Activated CD4-positive, alpha-beta T cell treated with anti-CD3 and anti-CD28 coated beads, Interleukin-2, amount 50 U/mL, for 48 hours (primary cell): ENCODE measurements at regions not wholly inside any gene's neighbourhood (a gene's known extent, or its start where the extent isn't known, plus 50 kb on each side); places are given as distances from the start of the nearest gene placed in this dataset.
"Not testable (repeated sequence)": the region's sequence is repeated elsewhere in the genome, so short reads cannot be mapped to it uniquely, and the experiment has no call there.

Experiments
- DNase-seq, 2 experiments: peaks; one replicate each; pipeline ENCODE4 v3.0.0-alpha.2; 2020

DNA sequence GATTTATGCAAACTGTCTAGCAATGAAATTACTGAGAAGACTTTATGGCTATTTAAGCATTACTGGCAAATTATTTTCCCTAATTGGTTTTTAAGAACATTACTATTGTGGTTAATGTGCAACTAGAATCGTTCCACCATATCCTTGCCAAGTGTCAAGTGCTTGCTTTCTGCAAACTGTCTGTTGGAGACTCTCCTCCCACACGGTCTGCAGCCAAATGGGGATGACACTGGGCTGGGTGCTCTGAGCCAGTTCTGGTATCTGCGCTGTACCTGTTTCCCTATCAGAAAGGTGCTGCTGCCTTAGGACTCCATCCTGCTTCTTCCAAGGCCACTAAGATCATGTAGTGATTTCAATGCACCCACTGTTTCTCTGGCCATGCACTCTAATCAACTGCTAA, 110.4 kb downstream of the RAMP3 start:
- no peak for DNase-seq

DNA sequence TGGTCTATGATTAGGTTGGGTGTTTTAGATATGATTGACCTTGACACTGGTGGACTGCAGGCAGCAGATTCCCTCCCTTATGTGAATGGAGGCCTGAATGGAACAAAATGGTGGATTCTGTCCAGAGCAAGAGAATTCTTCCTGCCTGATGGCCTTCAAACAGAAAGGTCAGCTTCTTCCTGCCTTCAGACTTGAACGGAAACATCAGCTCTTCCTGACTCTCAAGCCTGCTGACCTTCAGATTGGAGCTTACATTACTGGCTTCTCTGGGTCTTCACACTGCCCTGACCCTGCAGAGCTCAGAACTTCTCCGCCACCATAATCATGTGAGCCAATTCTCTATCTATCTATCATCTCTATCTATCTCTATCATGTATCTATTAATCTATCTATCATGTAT, 111.6 kb downstream of the RAMP3 start:
- no peak for DNase-seq

DNA sequence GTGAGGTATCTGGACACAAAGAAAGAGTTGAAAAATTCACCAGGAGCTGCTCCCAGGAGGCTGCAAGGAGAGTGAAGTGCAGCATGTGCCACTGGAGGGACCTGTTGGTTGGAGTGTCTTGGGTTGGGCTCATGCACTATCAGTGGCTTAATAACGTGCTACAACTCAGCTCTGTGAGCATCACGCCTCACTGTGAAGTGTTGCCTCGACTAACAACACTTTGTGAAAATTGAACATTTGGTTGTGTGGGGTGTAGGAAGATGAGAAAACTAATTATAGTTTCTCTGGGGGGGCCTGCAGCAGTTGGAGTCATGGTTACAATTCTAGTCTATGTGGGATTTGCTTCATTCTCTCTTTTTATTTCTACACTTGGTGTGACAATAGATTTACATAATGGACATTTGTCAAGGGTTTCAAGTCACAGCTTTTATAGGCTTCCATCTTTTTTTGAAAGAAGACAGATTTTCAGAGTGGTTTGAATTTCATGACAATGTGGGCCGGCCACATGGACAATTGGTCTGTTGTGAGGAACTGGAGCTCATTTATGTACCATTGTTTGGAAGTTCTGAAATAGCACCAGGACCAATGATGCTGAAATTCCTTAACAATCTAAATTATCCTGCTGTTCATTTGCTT, 121.3 kb downstream of the RAMP3 start:
- no peak for DNase-seq

DNA sequence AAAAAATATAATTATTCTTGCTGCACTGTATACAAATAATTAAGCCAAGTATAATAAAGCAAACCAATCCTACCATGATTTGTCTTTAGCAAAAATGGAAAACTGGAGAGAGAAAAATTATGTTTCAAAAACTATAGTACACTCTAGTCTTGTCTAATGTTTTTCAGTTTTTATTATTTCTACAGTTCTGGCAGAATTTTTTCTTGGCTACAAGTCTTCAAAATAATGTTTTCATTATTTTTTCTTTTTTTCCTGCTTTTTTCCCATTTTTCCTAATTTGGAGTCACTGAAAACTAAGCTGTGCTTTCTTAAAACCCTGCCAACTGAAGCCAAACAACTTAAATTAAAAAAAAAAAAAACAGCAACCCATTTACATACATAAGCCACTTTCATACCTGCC, 132.0 kb downstream of the RAMP3 start:
- not testable (repeated sequence) for DNase-seq

DNA sequence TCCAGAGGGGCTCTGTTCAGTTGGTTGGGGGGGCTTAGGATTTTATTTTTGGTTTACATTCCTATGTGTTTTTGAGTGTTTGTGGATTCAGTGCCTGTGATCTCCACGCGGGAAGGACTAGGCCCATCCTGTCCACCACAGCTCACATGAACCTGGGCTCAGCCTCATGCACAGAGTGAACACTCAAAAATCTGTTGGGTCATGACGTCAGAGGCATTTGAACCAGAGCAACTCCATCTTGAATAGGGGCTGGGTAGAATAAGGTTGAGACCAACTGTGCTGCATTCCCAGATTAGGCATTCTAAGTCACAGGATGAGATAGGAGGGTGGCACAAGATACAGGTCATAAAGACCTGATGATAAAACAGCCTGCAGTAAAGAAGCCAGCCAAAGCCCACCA, 133.3 kb downstream of the RAMP3 start:
- no peak for DNase-seq

DNA sequence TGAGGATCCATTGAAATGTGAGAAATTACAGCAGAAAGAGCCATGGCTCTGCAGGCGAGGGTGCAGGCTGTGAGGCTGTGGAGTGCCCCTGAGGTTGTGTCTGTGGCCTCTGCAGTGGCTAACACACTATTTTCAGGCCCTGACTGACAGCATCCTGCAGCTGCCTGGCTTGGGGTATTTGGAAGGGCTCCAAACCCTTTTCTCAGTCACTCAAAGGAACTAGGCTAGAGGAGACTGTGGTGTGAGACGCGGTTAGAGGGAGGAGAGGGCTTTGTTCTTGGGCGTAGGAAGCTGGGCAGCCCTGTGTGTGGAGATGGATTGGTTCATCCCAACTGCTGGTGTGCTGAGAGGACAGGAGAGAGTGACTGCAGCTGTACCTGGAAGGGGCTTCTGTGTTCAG, 134.9 kb downstream of the RAMP3 start:
- no peak for DNase-seq

DNA sequence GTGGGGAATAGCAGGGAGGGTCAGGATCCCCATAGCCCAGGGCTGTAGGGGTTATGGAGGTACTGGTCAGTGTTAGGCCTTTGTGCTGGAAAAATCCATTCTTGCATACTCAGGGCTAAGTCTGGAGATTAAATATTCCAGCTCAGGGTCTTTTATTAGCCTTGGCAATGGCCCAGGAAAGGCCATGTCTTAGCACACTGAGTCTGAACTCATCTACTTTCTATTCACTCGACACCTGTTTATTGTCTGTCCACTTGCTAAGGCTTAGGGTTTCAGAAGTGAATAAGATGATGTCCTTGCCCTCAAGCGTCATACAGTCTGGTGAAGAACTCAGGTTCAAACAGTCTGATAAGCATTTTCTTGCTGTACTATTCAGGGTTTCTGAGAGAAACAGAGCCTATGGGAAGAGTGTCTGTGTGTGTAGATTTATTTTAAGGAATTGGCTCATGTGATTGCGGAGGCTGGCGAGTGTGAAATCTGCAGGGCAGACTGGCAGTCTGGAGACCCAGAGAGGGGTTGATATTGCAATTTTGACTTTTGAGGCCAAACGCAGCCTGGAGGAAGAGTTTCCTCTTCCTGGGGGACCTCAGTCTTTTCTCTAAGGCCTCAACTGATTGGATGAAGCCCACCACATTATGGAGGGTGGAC, 135.8 kb downstream of the RAMP3 start:
- no peak for DNase-seq

DNA sequence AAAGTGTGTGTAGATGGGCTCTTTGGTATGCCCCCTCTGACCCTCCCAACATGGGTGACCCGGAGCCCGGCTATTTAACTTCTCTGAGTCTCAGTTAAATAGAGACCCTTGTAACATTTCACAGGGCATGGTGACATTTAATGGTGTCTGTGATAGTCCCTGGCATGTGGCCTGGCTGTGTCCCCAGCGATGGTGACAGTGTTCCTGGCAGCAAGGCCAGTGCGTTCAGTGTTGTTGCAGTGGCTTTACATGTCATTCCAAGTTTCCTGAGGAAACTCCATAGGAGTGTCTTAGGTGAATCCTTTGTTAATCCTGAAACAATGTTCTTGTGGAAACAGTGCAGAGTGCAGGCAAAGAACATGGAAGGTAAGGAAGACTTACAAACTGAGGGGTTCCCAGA, 137.0 kb downstream of the RAMP3 start:
- no peak for DNase-seq

DNA sequence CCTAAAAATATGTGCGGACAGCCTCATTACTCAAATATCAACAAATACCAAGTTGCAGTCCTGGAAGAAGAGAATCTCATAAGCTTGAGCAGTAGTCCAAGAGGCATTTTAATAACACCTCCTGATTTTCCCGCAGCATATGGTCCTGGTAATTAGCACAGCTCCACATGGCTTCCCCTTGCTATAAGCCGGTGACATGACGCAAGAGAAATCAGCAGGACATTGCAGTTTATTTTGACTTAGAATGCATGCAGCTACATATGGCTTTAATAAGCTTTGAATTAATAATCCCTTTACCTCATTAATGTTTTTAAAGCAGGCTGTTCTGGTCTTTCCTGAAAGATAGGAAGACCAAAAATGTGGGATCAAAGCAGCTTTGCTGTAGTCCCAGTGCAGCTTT, 137.6 kb downstream of the RAMP3 start:
- DNase-seq: no peak

DNA sequence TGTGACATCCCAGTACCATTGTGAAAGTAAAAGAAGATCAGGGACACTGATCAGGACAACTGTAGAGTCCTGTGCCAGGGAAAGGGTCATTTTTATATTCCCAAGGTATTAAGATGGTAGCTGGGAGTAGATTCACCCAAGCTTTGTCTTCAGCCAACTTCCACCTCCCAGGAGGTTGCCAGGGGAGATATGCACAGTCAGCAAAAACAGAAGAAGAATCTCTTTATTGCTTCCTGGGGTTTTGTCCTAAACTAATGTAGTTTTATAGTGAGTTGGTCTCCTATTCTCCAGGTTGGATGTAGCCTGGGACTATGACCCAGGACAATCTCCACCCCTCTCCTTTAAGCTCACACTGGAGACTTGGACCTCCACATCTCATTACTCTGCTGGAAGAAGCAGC, 139.2 kb downstream of the RAMP3 start:
- no peak for DNase-seq

DNA sequence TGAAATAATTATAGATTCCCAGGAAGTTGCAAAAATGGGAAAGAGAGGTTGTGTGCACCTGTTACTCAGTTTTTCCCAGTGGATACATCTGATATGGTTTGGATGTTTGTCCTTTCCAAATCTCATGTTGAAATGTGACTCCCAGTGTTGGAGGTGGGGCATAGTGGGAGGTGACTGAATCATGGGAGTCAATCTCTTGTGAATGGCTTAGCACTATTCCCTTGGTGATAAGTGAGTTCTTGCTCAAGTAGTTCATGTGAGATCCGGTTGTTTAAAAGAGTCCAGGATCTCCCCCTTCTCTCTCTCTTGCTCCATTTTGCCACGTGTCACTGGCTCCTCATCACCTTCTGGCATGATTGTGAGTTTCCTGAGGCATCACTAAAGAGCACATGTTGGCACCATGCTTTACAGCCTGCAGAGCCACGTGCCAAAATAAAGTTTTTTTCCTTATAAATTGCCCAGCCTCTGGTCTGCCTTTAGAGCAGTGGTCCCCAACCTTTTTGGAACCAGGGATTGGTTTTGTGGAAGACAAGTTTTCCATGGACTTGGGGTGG, 149.2 kb downstream of the RAMP3 start:
- DNase-seq: no peak

DNA sequence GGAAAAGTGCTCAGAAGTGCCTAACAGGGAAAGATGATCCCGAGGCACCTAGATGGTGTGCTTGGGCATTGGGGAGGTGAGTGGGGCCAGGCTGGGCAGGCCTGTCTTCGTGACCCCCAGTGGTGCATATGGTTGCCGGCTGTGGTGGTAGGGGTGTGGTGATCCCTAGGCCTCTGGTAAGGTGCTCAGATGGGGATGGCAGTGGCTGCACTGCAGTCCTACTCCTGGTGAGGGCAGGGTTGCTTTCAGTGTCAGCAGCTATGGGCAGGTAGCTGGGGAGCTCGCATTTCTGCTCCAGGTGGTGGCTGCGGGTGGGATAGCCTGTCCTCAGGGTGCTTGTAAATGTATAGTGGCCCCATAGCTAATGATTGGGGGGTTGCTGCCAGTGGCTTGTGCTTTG, 154.0 kb downstream of the RAMP3 start:
- no peak for DNase-seq

DNA sequence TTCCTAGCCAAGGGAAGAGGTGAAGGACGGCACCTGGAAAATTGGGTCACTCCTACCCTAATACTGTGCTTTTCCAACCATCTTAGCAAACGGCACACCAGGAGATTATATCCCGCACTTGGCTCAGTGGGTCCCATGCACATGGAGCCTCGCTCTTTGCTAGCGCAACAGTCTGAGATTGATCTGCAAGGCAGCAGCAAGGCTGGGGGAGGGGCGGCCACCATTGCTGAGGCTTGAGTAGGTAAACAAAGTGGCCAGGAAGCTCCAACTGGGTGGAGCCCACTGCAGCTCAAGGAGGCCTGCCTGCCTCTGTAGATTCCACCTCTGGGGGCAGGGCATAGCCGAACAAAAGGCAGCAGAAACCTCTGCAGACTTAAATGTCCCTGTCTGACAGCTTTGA, 157.9 kb downstream of the RAMP3 start:
- DNase-seq: not testable (repeated sequence)

DNA sequence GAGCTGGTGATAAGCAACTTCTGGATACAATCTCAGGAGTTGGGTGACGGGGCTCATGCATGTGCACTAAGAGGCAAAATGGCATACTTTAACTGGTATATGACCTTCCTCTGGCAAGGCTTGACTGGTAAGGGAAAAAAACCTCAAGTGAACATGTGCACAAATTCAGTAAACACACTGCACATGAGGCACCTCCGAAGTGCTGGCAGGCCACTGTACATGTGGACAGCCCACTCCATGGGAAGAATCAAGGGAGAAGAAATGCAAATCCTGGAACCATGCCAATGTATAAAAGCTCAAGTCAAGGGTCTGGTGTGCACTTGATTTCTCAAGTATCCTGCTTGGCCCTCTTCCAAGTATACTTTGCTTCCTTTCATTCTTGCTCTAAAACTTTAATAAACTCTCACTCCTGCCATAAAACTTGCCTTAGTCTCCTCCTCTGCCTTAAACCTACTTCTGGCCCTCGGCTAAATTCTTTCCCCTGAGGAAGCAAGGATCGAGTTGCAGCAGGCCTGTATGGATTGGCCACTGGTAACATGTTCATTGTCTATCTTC, 167.2 kb downstream of the RAMP3 start:
- DNase-seq: no peak

DNA sequence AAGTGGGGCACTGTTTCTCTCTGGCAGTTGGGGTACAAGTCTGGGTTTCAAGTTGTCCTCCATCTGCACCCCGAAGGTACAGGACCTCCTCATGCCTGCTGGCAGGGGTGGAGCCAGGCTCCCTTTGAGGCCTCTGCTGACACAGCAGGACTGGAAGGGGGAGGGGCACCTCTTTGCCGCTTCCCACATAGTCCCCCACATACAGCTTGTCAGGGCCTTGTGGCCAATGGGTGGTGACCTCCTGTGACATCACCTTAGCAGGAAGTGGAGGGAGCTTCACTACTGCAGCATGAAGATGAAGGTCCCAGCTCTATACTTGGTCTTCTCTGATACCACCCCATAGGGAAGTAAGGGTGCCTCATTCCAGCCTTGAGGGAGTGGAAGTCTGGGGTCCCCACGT, 167.8 kb downstream of the RAMP3 start:
- no peak for DNase-seq

DNA sequence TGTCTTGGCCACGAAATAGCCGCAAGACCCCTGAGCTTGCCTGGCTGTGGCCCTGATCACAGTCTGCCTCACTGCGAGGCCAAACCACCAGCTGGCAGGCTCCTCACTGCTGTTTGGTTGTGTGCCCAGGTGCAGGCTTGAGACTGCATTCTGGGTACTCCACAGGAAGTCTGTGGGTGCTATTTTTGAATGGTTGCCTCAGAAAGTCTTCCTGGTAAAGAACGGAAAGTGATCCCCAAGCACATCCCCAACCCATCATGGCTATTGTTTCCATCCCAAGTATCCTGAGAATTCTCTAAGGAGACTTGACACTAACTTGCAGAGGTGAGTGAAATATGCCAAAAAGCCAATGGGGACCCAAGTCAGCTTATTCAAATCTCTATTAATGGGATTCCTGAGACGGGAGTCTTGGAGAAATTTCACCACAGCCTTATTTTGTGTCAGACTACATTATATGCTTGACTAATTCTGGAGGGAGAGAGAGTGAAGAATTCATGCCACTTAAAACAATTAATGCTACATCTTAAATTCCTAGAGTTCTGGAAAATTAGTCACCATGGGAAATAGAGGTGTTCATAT, 170.9 kb downstream of the RAMP3 start:
- DNase-seq: no peak

DNA sequence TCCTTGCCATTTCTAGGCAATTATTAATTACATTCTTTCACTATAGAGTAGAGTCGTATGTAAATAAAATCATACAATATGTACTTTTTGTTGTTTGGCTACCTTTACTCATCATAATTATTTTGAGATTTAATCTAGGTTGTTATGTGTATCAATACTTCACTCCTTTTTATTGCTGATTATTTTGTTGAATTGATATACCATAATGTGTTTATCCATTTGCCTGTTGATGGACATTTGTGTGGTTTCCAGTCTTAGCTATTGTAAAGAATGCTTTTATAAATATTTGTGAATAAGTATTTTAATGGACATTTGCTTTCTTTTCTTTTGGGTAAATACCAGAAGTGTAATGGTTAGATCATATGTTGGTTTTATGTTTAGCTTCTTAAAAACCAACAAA, 174.0 kb downstream of the RAMP3 start:
- no peak for DNase-seq

DNA sequence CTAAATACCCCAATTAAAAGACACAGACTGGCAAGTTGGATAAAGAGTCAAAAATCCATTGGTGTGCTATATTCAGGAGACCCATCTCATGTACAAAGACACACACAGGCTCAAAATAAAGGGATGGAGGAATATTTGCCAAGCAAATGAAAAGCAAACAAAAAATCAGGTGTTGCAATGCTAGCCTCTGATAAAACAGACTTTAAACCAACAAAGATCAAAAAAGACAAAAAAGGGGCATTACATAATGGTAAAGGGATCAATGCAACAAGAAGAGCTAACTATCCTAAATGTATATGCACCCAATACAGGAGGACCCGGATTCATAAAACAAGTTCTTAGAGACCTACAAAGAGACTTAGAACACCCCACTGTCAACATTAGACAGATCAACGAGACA, 177.4 kb downstream of the RAMP3 start:
- not testable (repeated sequence) for DNase-seq

DNA sequence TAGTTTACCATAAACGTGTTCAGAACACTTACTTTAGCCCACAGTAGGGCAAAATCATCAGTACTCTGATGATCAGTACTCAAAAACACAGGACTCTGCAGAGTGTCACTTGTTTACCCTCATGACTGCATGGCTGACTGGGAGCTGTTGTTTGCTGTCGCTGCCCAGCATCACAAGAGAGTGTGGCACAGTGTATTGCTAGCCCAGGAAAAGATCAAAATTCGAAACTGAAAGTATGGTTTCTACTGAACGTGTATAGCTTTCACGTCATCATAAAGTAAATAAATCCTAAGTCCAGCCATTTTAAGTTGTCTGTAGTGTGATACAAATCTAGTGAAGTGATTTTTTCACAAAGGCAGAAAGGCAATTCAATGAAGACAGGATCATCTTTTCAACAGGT, 184.6 kb downstream of the RAMP3 start:
- DNase-seq: no peak

DNA sequence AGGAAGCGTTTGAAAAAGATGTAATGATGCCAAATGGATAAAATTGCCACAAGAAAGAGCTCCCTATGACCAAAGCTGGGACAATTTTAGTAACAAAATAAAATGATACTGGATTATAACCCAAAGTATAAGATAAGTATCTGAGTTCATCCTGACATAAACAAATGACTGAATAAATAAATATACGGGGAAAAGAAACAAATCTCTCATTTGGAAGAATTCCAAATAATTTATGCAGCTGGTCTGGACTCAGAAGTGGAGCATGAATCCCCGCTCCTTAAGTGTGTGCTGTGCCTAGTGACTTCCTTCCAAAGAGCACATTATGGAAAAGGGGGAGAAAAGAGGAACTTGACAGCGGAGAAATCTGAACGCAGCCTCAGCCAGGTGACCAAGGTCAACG, 186.2 kb downstream of the RAMP3 start:
- DNase-seq: no peak

DNA sequence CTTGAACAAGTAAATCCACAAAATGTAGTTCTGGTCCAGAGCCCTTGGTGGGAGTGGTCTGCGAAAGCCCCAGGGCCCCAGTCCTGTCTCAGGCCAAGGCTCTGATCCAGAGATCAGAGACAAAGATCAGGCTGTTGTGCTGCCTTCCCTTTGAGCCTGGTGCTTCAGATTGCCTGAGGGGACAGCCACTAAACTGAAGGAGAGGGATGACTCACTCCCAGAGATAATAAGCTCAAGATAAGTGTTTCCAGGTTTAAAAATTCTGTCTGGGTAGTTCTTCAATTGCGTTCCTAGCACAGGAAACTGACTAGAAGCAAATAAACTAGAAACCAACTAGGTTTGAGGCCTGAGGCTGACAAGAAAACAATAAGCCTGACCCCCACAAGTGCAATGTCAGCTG, 190.2 kb downstream of the RAMP3 start:
- DNase-seq: no peak

DNA sequence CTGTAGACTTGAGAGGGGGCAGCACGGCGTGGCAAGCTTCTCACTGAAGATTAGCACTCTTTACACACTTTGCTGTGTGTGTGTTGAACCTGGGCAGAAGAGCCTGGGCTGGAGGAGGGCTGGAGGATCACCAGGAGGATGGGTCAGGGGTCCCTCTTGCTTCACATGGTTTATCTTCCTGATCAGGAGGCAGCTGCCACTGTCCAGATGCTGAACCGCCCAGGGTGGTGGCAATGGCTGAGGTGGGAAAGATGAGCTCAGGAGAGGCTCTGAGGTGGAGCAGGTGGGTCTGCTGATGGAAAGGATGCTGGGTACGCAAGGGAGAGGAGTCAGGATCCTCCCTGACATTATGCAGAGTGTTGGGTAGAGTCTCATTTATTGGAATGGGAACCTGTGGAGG, 191.5 kb downstream of the RAMP3 start:
- no peak for DNase-seq

DNA sequence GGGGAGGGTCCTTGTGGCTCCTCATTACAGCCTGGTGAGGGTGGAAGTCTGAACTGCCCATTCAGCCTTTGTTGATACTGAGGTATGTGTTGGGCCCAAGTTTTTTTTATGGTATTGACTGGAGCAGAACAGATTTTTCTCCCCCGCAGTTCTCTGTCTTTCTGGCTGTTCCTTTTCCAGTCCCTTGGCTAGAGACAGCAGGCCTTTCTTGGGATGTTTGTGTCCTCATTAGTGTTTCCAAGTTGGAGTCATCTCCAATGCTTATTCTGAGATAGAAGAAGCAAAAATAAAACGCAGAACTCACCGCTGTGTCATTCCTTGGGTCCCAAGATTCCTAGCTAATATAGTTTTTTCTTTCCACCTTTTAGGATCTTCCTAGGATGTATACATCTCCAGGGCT, 193.3 kb downstream of the RAMP3 start:
- no peak for DNase-seq

DNA sequence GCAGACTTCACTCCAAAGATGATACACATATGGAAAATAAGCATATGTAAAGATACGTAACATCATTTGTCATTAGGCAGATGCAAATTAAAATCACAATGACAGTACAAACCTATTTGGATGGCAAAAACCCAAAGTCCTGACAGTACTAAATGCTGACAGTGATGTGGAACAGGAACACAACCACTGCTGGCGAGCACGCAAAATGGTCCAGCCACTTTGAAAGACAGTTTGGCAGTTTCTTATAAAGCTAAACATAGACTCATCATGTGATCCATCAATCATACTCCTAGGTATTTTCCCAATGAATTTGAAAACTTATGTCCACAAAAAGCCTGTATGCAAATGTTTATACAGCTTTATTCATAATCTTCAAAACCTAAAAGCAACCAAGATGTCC, 200.7 kb downstream of the RAMP3 start:
- DNase-seq: no peak
